ENCODE measurements at regions not wholly inside any gene's neighbourhood (a gene's known extent, or its start where the extent isn't known, plus 50 kb on each side); places are given as distances from the start of the nearest gene placed in this dataset.

DNA sequence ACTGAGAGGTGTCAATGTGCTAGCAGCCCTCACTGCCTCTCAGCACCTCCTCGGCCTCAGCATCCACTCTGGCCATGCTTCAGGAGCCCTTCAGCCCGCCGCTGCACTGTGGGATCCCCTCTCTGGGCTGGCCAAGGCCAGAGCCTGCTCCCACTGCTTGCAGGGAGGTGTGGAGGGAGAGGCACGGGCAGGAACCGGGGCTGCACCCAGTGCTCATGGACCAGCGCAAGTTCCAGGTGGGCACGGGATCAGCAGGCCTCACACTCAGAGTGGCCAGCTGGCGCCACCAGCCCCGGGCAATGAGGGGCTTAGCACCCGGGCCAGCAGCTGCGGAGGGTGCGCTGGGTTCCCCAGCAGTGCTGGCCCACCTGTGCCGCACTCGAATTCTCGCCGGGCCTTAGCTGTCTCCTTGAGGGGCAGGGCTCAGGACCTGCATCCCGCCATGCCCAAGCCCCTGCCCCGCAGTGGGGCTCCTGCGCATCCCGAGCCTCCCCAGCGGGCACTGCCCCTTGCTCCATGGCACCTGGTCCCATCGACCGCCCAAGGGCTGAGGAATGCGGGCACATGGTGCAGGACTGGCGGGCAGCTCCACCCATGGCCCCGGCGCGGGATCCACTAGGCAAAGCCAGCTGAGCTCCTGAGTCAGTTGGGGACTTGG lies 80.4 kb upstream of the MANEA start:
- TF ChIP-seq, protein P1, sequence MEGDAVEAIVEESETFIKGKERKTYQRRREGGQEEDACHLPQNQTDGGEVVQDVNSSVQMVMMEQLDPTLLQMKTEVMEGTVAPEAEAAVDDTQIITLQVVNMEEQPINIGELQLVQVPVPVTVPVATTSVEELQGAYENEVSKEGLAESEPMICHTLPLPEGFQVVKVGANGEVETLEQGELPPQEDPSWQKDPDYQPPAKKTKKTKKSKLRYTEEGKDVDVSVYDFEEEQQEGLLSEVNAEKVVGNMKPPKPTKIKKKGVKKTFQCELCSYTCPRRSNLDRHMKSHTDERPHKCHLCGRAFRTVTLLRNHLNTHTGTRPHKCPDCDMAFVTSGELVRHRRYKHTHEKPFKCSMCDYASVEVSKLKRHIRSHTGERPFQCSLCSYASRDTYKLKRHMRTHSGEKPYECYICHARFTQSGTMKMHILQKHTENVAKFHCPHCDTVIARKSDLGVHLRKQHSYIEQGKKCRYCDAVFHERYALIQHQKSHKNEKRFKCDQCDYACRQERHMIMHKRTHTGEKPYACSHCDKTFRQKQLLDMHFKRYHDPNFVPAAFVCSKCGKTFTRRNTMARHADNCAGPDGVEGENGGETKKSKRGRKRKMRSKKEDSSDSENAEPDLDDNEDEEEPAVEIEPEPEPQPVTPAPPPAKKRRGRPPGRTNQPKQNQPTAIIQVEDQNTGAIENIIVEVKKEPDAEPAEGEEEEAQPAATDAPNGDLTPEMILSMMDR (IDR thresholded peaks at IDR 0.05) = no peak
- no peak for TF ChIP-seq POLR2AphosphoS5 (IDR thresholded peaks at IDR 0.05)
